HG03520 (cell line): ENCODE measurements at regions not wholly inside any gene's neighbourhood (a gene's known extent, or its start where the extent isn't known, plus 50 kb on each side); places are given as distances from the start of the nearest gene placed in this dataset.
"Not testable (repeated sequence)": the region's sequence is repeated elsewhere in the genome, so short reads cannot be mapped to it uniquely, and the experiment has no call there.

Experiments used
- ATAC-seq: cut with Tn5 transposase; IDR thresholded peaks from one replicate; pipeline ENCODE4 v1.9.1; 2021; ENCODE audit warnings: mild to moderate bottlenecking, moderate library complexity; ENCODE audit not compliant: unreplicated experiment

- ATAC-seq: no peak
These were observed 246.7 kb upstream of the DIPK2B start for GRCh38 chrX:45447331-45447730.

- no peak for ATAC-seq
These were observed 245.2 kb upstream of the DIPK2B start for GRCh38 chrX:45445745-45446412.

DNA sequence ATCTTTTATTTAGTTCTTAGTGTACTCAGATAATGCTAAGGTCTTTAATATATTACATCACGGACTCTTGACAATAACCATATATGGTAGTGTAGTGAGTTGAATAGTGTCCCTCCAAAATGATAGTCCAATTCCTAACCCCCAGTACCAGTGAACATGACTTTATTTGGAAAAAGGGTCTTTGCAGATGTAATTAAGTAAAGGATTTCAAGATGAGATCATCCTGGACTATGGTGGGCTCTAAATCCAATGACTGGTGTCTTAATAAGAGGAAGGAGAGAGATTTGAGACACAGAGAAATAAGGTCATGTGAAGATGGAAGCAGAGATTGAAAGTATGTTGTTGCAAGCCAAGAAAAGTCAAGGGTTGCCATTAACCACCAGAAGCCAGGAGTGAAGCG lies 236.5 kb upstream of the DIPK2B start:
- ATAC-seq: no peak

DNA sequence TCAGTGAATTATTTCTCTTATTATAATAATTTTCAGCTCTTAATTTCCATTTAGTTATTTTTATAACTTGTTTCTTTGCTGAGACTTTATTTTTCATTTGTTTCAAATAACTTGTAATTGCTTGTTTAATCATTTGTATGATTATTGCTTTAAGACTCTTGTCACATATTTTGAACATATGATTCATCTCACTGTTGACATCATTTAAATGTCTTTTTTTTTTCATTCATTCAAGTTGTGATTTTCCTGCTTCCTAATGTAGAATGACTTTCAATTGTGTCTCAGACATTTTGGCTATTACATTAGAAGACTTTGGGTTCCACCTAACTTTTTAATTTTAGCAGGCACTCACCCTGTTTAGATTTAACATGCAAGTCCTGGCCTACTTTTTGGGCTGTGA lies 234.8 kb upstream of the DIPK2B start:
- no peak for ATAC-seq

GRCh38 chrX:45434231-45434630 lies 233.6 kb upstream of the DIPK2B start:
- no peak for ATAC-seq

DNA sequence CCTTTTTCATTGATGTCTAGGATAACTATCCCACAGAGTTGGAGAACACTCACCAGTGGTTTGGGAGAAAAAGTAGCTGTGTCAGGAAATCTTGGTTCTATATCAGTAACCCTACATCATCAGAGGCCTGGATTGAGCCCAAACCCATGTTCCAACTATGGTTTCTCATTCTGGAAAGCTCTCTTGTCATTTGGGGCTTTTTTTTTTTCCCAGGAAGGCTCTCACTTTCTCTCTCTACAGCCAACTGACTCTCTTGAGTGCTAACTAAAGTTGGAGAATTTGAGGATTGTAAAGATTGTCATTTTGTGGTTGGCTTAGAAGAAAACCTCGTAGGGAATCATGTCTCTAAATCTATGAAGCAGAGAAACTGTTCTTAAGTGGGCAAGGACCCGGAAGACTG lies 228.2 kb upstream of the DIPK2B start:
- ATAC-seq: no peak

- ATAC-seq: no peak
These were observed 223.7 kb upstream of the DIPK2B start for GRCh38 chrX:45424326-45424725.

DNA sequence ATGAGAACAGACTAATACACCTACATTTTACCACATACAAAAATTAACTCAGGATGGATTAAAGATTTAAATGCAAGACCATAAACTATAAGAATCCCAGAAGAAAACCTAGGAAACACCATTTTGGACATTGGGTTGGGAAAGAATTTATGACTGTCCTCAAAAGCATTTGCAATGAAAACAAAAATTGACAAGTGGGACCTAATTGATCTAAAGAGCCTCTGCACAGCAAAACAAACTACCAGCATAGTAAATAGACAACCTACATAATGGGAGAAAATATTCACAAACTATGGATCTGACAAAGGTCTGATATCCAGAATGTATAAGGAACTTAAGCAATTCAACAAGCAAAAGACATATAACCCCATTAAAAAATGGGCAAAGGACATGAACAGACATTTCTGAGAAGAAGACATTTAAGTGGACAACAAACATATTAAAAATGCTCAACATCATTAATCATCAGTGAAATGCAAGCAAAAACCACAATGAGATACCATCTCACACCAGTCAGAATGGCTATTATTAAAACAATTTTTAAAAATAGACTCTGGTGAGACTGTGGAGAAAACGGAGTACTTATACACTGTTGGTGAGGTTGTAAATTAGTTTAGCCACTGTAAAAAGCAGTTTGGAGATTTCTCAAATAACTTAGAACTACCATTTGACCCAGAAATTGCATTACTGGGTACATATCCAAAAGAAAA lies 221.7 kb upstream of the DIPK2B start:
- no peak for ATAC-seq

GRCh38 chrX:45421806-45422205 lies 221.1 kb upstream of the DIPK2B start:
- ATAC-seq: no peak

GRCh38 chrX:45404206-45404605 lies 203.5 kb upstream of the DIPK2B start:
- ATAC-seq: no peak

- ATAC-seq: no peak
These were observed 201.2 kb upstream of the DIPK2B start for GRCh38 chrX:45401923-45402322.

GRCh38 chrX:45400951-45401725 lies 200.5 kb upstream of the DIPK2B start:
- ATAC-seq: not testable (repeated sequence)

DNA sequence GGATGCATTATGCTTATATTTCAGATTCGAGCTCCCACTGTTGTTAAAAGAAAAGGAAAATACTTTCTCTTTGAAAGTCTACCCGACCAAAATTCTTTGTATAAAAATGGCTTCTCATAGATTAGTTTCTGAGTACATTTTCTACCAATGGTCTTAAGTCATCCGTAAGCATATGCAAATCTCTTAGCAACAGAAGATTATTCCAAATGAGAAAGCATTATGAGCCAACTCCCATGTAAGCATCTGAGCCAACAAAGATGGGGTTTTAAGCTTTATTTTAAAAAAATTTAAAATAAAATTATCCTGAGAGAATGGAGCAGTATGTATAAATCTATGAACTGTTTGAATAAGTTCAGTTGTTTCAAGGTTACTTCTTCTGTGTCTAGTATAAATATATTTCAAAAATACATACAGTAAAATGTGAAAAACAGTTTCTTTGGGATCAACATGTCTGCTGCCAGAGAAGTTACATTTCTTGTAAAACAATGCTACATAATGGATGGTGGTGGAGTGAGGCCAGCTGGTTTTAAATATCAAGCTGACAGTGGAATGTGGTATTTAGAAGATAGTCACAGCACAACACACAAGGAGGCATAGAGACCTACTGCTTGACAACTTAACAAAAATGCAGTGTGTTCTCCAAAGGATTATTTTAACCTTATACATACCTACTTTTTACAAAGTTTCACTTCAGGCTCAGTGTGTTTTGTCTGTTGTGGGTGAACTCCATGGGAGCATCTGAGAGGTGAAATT lies 199.5 kb upstream of the DIPK2B start:
- ATAC-seq: no peak

GRCh38 chrX:45385757-45386156 lies 185.1 kb upstream of the DIPK2B start:
- no peak for ATAC-seq

GRCh38 chrX:45381841-45382240 lies 181.2 kb upstream of the DIPK2B start:
- no peak for ATAC-seq

- ATAC-seq: no peak
These were observed 180.7 kb upstream of the DIPK2B start for GRCh38 chrX:45381366-45381765.

DNA sequence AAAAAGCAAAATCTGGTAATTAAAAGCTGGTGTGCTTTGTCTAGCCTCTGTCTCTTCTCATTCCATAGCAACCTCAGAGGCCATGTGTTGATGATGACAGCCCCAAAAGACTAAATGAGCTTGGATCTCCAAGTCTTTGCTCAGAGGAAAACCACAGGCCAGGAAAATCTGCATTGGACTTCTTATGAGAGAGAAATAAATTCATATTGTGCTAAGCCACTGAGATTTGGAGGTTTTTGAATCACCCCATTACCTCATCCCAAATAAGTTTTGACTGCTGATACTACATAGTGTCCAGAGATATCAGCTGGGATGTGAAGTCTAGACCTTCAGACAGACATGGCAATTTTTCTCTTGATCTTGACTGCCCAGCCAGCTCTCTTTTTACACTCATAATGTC lies 178.6 kb upstream of the DIPK2B start:
- ATAC-seq: no peak

DNA sequence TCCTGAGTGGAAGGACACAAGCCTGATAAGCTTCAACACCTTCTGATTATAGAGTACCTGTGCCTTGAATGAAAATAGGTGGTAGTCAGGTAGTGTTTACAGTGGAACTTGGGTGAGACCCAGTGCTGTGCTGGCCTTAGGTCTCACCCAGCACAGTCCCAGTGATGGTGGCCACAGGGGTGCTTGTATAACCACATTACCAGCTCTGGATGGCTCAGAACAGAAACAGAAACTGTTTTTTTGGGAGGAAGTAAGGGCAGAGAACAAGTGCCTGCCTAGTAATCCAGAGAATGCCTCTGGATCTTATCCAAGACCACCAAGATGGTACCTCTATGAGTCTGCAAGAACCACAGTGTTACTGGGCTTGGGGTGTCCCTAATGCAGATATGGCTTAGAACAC lies 171.5 kb upstream of the DIPK2B start:
- ATAC-seq: no peak

- ATAC-seq: no peak
These were observed 168.0 kb upstream of the DIPK2B start for GRCh38 chrX:45368705-45369104.

GRCh38 chrX:45363596-45363995 lies 162.9 kb upstream of the DIPK2B start:
- no peak for ATAC-seq

GRCh38 chrX:45360571-45360970 lies 159.9 kb upstream of the DIPK2B start:
- no peak for ATAC-seq
